GM12891 (cell line): ENCODE measurements at regions not wholly inside any gene's neighbourhood (a gene's known extent, or its start where the extent isn't known, plus 50 kb on each side); places are given as distances from the start of the nearest gene placed in this dataset.

Experiments used
- PAX5 ChIP-seq: IDR thresholded peaks from 2 replicates; pipeline ENCODE4 v1.6.1; 2011; ENCODE audit warnings: low read length, moderate library complexity, mild to moderate bottlenecking; ENCODE audit not compliant: insufficient read depth, severe bottlenecking
- POLR2A ChIP-seq: IDR thresholded peaks from 2 replicates; pipeline ENCODE4 v1.6.1; 2011; ENCODE audit warnings: low read depth, low read length, control low read depth
- POLR2AphosphoS5 ChIP-seq: IDR thresholded peaks from 2 replicates; pipeline ENCODE4 v1.6.1; 2011; ENCODE audit warnings: low read depth, low read length, control low read depth
- POU2F2 ChIP-seq: IDR thresholded peaks from 2 replicates; pipeline ENCODE4 v1.6.1; 2011; ENCODE audit warnings: low read depth, mild to moderate bottlenecking, control low read depth, low read length, moderate library complexity
- SPI1 ChIP-seq: IDR thresholded peaks from 2 replicates; pipeline ENCODE4 v1.6.1; 2011; ENCODE audit warnings: low read depth, low read length, control low read depth
- TAF1 ChIP-seq: IDR thresholded peaks from 2 replicates; pipeline ENCODE4 v1.6.1; 2011; ENCODE audit warnings: low read depth, low read length, control low read depth

GRCh38 chr18:46283895-46284295, 179.7 kb downstream of the HAUS1 start:
- TF ChIP-seq POLR2A (no peak), TAF1 (no peak), SPI1 (no peak), POLR2AphosphoS5 (no peak), PAX5 (no peak), POU2F2 (no peak)
